ENCODE measurements at regions not wholly inside any gene's neighbourhood (a gene's known extent, or its start where the extent isn't known, plus 50 kb on each side); places are given as distances from the start of the nearest gene placed in this dataset.

GRCh38 chr4:130432289-130432688 lies 1336.3 kb downstream of the C4orf33 start:
- no peak for TF ChIP-seq ZFX (IDR thresholded peaks at IDR 0.05; ENCODE audit: borderline replicate concordance)
- no peak for TF ChIP-seq CTCF (IDR thresholded peaks at IDR 0.05)
